ENCODE measurements at regions not wholly inside any gene's neighbourhood (a gene's known extent, or its start where the extent isn't known, plus 50 kb on each side); places are given as distances from the start of the nearest gene placed in this dataset.
"Not testable (repeated sequence)": the region's sequence is repeated elsewhere in the genome, so short reads cannot be mapped to it uniquely, and the experiment has no call there.

DNA sequence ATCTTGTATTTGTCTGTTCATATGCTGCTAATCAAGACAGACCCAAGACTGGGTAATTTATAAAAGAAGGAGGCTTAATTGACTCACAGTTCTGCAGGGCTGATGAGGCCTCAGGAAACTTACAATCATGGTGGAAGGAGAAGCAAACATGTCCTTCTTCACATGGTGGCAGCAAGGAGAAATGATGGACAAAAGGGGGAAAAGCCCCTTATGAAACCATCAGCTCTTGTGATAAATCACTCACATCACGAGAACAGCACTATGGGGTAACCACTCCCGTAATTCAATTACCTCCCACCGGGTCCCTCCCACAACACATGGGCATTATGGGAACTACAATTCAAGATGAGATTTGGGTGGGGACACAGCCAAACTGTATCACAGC, 117.0 kb downstream of the TTC6 start:
- DNase-seq: not testable (repeated sequence)

DNA sequence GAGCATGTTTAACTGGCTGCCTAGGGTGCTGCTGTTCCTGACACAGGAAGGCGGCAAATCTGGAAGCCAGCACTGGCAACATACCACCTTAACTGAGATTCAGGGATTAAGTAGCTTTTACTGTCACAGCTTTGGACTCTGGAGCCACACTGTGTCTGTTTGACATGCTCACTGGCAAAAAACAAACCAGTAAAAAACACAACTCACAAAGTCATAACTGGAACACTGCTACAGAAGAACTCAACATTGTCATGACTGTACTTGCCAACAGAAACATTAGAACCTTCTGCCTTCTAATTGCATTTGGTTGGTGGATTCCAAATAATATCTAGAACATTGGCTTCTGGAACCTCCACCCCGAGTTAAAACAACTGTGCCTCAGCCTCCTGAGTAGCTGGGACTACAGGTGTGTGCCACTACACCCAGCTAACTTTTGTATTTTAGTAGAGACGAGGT, 117.6 kb downstream of the TTC6 start:
- DNase-seq: no peak

- no peak for DNase-seq
Observed at GRCh38 chr14:37720131-37720530, 124.7 kb downstream of the TTC6 start.

DNA sequence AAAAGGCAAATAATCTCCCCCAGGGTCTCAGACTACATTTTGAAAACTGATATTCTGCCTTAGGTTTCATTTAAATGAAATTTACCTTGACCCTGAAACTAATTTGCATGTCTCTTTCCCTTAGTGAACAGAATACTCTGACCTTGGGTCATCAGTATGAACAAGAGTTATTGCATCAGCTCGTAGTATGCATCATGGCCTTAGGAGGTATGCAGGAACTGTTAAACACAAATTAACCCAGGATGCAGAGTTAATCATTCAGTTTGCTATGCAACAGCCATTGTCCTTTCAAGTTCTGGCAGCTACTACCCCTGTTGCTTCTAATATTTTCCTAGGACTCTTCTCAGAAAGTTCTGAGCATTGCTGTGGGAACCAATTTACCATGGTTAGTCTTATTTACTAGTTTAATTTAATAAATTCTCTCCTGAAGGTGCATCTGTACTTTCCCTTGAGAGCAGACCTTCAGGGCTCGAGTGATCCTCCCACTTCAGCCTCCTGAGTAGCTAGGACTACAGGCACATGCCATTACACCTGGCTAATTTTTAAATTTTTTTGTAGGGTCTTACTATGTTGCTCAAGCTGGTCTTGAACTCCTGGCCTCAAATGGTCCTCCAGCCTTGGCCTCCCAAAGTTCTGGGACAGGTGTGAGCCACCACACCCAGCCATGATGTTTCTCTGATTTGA, 126.7 kb downstream of the TTC6 start:
- DNase-seq: no peak

GRCh38 chr14:37723515-37723914, 128.1 kb downstream of the TTC6 start:
- DNase-seq: no peak

- DNase-seq: no peak
Observed at GRCh38 chr14:37726708-37727107, 131.3 kb downstream of the TTC6 start.

GRCh38 chr14:37729218-37729617, 133.8 kb downstream of the TTC6 start:
- DNase-seq: no peak

GRCh38 chr14:37731094-37731493, 135.7 kb downstream of the TTC6 start:
- no peak for DNase-seq

- DNase-seq: no peak
Observed at GRCh38 chr14:37745657-37746056, 150.2 kb downstream of the TTC6 start.

- DNase-seq: no peak
Observed at GRCh38 chr14:37746140-37746832, 150.9 kb downstream of the TTC6 start.

DNA sequence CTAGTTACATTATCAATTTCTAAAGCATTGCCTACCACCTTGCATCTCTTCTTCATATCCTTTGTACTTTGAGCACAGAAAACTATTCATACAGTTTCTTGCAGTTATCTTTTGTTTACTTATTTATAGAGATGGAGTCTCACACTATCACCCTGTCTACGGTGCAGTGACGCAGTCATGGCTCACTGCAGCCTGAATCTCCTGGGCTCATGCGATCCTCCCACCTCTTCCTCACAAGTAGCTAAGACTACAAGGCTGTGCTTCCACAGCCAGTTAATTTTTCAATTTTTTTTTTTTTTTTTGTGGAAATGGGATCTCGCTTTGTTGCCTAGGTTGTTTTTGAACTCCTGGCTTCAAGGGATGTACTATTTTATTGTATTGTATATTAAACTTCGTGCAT, 158.0 kb downstream of the TTC6 start:
- DNase-seq: no peak

DNA sequence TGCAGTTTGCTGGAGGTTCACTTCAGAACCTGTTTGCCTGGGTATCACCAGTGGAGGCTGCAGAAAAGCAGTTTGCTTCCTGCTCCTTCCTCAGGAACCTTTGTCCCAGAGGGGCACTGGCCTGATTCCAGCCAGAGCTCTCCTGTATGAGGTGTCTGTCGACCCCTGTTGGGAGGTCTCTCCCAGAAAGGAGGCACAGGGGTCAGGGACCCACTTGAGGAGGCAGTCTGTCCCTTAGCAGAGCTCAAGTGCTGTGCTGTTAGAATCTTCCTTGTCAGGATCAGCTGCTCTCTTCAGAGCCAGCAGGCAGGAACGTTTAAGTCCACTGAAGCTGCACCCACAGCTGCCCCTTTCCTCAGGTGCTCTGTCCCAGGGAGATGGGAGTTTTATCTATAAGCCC, 164.8 kb downstream of the TTC6 start:
- not testable (repeated sequence) for DNase-seq

- no peak for DNase-seq
Observed at GRCh38 chr14:37763266-37763665, 167.8 kb downstream of the TTC6 start.

DNA sequence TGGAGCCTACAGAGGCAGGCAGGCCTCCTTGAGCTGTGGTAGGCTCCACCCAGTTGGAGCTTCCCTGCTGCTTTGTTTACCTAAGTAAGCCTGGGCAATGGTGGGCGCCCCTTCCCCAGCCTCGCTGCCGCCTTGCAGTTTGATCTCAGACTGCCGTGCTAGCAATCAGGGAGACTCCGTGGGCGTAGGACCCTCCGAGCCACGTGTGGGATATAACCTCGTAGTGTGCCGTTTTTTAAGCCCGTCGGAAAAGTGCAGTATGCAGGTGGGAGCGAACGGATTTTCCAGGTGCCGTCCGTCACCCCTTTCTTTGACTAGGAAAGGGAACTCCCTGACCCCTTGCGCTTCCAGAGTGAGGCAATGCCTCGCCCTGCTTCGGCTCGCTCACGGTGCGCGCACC, 176.9 kb downstream of the TTC6 start:
- not testable (repeated sequence) for DNase-seq

- DNase-seq: no peak
Observed at GRCh38 chr14:37776791-37777499, 181.5 kb downstream of the TTC6 start.

DNA sequence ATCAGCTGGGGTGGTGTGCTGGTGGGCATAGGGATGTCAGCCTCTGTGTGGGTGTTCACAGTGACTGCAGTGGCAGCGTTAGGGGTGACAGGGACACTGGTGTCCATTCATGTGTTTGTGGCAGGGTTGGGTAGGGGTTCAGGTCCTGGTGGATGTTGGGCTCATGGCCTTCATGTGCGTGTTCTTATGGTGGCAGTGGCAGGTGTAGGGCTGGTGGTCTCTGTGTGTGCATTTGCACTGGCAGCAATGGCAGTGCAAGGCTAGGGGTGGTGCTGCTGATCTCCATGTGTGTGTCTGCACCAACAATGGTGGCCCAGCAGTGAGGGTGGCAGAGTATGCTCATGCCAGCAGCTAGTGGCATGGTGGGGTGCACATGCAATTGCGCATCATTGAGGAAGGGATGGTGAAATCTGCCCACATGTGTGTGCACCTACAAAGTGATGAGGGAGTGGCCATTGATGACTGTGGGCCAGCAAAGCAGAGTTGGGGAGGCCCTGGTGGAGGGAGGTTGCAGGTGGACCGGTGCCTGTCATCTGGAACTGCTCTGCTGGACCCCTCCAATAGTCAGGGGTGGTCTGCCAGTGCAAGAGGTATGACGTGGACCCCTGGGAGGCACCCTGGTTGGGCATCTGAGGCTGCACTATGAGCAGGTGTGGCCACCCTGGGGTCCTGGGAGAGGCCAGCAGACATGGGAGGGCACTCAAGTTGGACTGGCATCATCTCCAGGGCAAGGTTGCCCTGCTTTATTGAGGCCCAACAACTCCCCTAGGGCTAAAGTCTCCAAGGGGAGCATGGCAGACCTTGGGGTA, 182.9 kb downstream of the TTC6 start:
- no peak for DNase-seq

- no peak for DNase-seq
Observed at GRCh38 chr14:37779480-37779879, 184.1 kb downstream of the TTC6 start.

- DNase-seq: not testable (repeated sequence)
Observed at GRCh38 chr14:37780731-37781130, 185.3 kb downstream of the TTC6 start.

- DNase-seq: not testable (repeated sequence)
Observed at GRCh38 chr14:37784203-37784826, 188.9 kb downstream of the TTC6 start.

GRCh38 chr14:37784827-37785223, 189.4 kb downstream of the TTC6 start:
- DNase-seq: not testable (repeated sequence)

GRCh38 chr14:37785298-37785697, 189.9 kb downstream of the TTC6 start:
- DNase-seq: not testable (repeated sequence)

- DNase-seq: not testable (repeated sequence)
Observed at GRCh38 chr14:37786114-37786625, 190.7 kb downstream of the TTC6 start.
